ENCODE measurements at regions not wholly inside any gene's neighbourhood (a gene's known extent, or its start where the extent isn't known, plus 50 kb on each side); places are given as distances from the start of the nearest gene placed in this dataset.

DNA sequence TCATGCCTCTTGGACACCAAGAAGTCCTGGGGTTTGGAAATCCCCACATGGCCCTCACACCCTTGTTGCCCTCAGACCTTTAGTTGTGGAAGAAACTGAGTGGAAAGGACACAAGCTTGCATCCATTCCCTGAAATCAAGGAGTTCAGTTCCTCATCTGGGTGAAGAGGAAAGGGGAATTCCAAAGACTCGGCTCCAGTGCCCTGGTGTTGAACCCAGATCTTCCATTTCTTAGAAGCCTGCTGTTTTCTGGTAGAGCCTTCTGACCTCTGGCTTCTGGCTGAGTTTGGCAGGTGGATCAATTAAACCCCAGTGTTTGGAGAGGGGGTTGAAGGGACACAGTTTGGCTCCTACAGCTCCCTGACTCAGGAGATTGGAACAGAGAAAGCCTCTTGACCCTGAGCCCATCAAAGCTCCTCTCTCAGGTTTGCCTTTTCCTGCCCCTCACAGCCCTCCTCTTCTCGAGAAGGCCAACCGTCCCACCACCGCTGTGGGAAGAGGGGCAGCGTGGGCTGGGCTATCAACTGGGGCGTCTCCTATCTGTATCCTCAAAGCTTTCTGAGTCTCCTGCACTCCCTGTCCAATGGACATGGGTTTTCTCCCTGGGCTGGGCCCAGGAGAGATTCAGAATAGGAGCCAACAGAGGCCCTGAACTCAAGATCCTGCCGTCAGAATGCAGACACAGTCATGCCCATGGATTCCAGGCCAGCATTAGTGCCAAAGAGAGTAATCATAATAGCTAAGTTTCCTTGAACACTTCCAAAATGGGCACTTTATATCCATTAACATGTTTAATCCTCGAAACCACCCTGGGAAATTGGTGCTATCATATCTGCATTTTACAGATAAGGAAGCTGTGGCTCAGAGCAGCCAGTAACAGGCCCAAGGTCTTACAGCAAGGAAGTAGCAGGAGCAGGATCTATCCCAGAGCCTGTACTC is 146.2 kb downstream of the VEGFA start:
- Histone ChIP-seq H3K4me1 (ENCODE audit: control insufficient read depth in 2 of 2, insufficient read depth in 1 of 2, low read depth in 1 of 2, low read length in 2 of 2) (peaks cover 0 to 11% of the 10 kb centered on the region in 2 donors), H2BK5ac (ENCODE audit: low read length) (no peak overlapping the region), H4K91ac (ENCODE audit: low read depth, low read length, poor library complexity) (no peak overlapping the region), H3K36me3 (replicated peaks in 1 of 2; ENCODE audit: control insufficient read depth in 2 of 2, insufficient read depth in 2 of 2, low read length in 2 of 2) (no peaks in the 10 kb centered on the region), H2BK120ac (ENCODE audit: low read depth, low read length) (no peak overlapping the region), H3K4me3 (ENCODE audit: low read length in 2 of 2) (no peak overlapping the region), H3K9me3 (replicated peaks in 1 of 2; ENCODE audit: control insufficient read depth in 2 of 2, insufficient read depth in 1 of 2, low read depth in 1 of 2, low read length in 2 of 2) (no peaks in the 10 kb centered on the region), H3K23ac (ENCODE audit: low read depth, low read length, poor library complexity) (no peak overlapping the region), H3K27ac (replicated peaks; ENCODE audit: low read length) (no peak overlapping the region), H3K4me2 (ENCODE audit: insufficient read depth, low read length, poor library complexity, severe bottlenecking) (no peak overlapping the region), H4K8ac (ENCODE audit: low read depth, low read length) (no peak overlapping the region), H2AFZ (ENCODE audit: low read length) (no peak overlapping the region), H3K14ac (ENCODE audit: low read length) (no peak overlapping the region), H2AK5ac (ENCODE audit: low read depth, low read length) (no peak overlapping the region), H3K9ac (ENCODE audit: low read depth, low read length, poor library complexity) (no peak overlapping the region), H3K4ac (ENCODE audit: low read length) (no peak overlapping the region), H3K18ac (ENCODE audit: low read length) (peak overlapping the region; percentile 1), H3K27me3 (ENCODE audit: control insufficient read depth in 3 of 3, insufficient read depth in 3 of 3, low read depth in 1 of 3, low read length in 3 of 3) (peaks cover 0 to 17% (median 0%) of the 10 kb centered on the region in 3 experiments), H2BK15ac (ENCODE audit: low read length) (no peak overlapping the region), H2BK12ac (ENCODE audit: low read length) (no peak overlapping the region), H3K79me1 (ENCODE audit: low read depth, low read length) (no peaks in the 10 kb centered on the region)
- DNase-seq (ENCODE audit: low spot score) = no peak
- WGBS, 2 donors (ENCODE audit: extremely low coverage in 2 of 2, insufficient read length in 2 of 2, insufficient replicate concordance in 1 of 2) = no CpG with 5 or more reads among the region's 8 CpGs

DNA sequence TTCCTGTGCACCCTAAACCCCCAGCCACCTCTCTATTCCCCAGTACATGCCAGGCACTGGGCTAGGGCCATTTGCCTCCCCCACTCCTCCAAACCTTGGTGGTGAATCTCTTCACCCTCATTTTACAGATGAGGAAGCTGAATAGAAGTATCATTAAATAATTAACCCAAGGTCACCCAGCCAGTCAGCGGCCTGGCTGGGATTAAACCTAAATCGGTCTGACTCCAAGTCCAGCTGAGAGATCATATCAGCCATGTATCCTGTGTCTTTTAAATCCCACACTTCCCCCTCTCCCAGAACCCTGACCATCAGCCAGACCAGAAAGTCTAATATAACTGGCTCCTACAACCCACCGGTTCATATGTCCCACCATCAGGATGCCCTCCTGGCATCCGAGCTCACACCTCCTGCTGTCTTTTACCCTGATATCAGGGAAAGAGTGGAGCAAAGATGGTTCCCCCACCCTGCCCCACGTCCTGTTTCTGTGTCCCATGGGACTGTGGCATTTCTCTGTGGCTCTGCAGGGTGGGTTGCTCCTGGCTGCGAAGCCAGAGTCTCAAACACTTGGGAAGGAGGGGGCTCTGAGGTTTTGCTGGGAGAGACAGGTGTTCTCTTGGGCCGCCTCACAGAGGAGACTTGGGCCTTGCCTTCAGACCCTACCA is 145.3 kb downstream of the VEGFA start:
- H4K91ac ChIP-seq (ENCODE audit: low read depth, low read length, poor library complexity) = no peak overlapping the region
- WGBS, 2 donors (ENCODE audit: extremely low coverage in 2 of 2, insufficient read length in 2 of 2, insufficient replicate concordance in 1 of 2) = no CpG with 5 or more reads among the region's 7 CpGs
- no peak overlapping the region for H2AK5ac ChIP-seq (ENCODE audit: low read depth, low read length)
- H3K9me3 ChIP-seq (replicated peaks in 1 of 2; ENCODE audit: control insufficient read depth in 2 of 2, insufficient read depth in 1 of 2, low read depth in 1 of 2, low read length in 2 of 2) = no peaks in the 10 kb centered on the region
- no peak for DNase-seq (ENCODE audit: low spot score)
- H3K4me3 ChIP-seq (ENCODE audit: low read length in 2 of 2) = no peak overlapping the region
- H3K9ac ChIP-seq (ENCODE audit: low read depth, low read length, poor library complexity) = no peak overlapping the region
- H2BK12ac ChIP-seq (ENCODE audit: low read length) = no peak overlapping the region
- peaks cover 4 to 12% of the 10 kb centered on the region in 2 donors for H3K4me1 ChIP-seq (ENCODE audit: control insufficient read depth in 2 of 2, insufficient read depth in 1 of 2, low read depth in 1 of 2, low read length in 2 of 2)
- no peaks in the 10 kb centered on the region for H3K79me1 ChIP-seq (ENCODE audit: low read depth, low read length)
- H3K4me2 ChIP-seq (ENCODE audit: insufficient read depth, low read length, poor library complexity, severe bottlenecking) = no peak overlapping the region
- no peak overlapping the region for H2AFZ ChIP-seq (ENCODE audit: low read length)
- H3K23ac ChIP-seq (ENCODE audit: low read depth, low read length, poor library complexity) = no peak overlapping the region
- peak overlapping the region; percentile 55 for H3K18ac ChIP-seq (ENCODE audit: low read length)
- peak overlapping the region; percentile 23 for H2BK15ac ChIP-seq (ENCODE audit: low read length)
- no peaks in the 10 kb centered on the region for H3K36me3 ChIP-seq (replicated peaks in 1 of 2; ENCODE audit: control insufficient read depth in 2 of 2, insufficient read depth in 2 of 2, low read length in 2 of 2)
- no peak overlapping the region for H3K14ac ChIP-seq (ENCODE audit: low read length)
- H3K4ac ChIP-seq (ENCODE audit: low read length) = no peak overlapping the region
- peaks cover 0 to 20% (median 0%) of the 10 kb centered on the region in 3 experiments for H3K27me3 ChIP-seq (ENCODE audit: control insufficient read depth in 3 of 3, insufficient read depth in 3 of 3, low read depth in 1 of 3, low read length in 3 of 3)
- H2BK5ac ChIP-seq (ENCODE audit: low read length) = no peak overlapping the region
- no peak overlapping the region for H4K8ac ChIP-seq (ENCODE audit: low read depth, low read length)
- no peak overlapping the region for H3K27ac ChIP-seq (replicated peaks; ENCODE audit: low read length)
- H2BK120ac ChIP-seq (ENCODE audit: low read depth, low read length) = no peak overlapping the region

DNA sequence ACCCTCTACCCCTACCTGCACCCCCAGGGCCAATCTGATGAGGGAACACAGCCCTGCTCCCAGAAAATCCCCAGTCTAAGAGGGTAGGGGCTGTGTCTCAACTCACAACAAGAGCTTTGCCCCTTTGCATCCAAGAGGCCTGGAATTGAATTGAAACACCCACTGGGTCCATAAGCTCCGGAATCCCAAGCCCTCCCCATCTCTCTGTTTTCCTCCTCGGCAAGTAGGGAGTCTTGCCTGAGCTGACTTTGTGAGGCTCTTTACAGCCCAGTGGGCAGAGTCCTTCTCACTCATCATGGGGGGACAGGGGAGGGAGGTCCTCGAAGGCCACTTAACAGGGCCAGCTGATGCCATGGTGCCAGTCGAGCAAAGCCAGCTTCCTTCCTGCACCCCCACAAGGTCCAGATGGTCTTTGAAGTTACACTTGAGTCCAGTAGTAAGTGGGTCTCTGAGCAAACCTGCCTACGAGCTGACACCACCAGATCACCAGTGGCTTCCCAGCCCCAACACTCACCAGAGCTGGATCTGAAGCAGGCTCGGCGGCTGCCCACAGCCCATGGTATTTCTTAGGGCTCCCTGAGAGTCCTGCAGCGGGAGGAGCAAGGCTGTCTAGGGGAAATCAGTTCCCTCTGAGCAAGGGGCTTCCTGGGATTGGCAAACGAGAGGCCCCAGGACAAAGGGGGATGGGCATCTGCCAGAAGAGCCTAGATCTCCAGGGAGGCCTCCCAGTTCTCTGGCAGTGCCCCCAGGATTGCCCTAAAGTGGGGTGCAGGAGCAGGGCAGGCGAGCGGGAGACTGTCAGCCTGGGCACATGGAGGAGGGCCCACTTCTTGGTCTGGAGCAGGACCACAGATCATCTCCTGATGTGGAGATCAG is 144.5 kb downstream of the VEGFA start:
- Histone ChIP-seq H3K4me2 (ENCODE audit: insufficient read depth, low read length, poor library complexity, severe bottlenecking) (no peak overlapping the region), H2BK5ac (ENCODE audit: low read length) (no peak overlapping the region), H2BK15ac (ENCODE audit: low read length) (peak overlapping the region; percentile 23), H4K8ac (ENCODE audit: low read depth, low read length) (no peak overlapping the region), H2AK5ac (ENCODE audit: low read depth, low read length) (peak overlapping the region; percentile 14), H3K23ac (ENCODE audit: low read depth, low read length, poor library complexity) (no peak overlapping the region), H2AFZ (ENCODE audit: low read length) (no peak overlapping the region), H4K91ac (ENCODE audit: low read depth, low read length, poor library complexity) (no peak overlapping the region), H3K79me1 (ENCODE audit: low read depth, low read length) (no peaks in the 10 kb centered on the region), H2BK120ac (ENCODE audit: low read depth, low read length) (no peak overlapping the region), H3K27ac (replicated peaks; ENCODE audit: low read length) (no peak overlapping the region), H3K14ac (ENCODE audit: low read length) (no peak overlapping the region), H2BK12ac (ENCODE audit: low read length) (no peak overlapping the region), H3K4me3 (ENCODE audit: low read length in 2 of 2) (no peak overlapping the region), H3K36me3 (replicated peaks in 1 of 2; ENCODE audit: control insufficient read depth in 2 of 2, insufficient read depth in 2 of 2, low read length in 2 of 2) (no peaks in the 10 kb centered on the region), H3K9ac (ENCODE audit: low read depth, low read length, poor library complexity) (no peak overlapping the region), H3K9me3 (replicated peaks in 1 of 2; ENCODE audit: control insufficient read depth in 2 of 2, insufficient read depth in 1 of 2, low read depth in 1 of 2, low read length in 2 of 2) (no peaks in the 10 kb centered on the region), H3K27me3 (ENCODE audit: control insufficient read depth in 3 of 3, insufficient read depth in 3 of 3, low read depth in 1 of 3, low read length in 3 of 3) (peaks cover 0 to 20% (median 0%) of the 10 kb centered on the region in 3 experiments), H3K4ac (ENCODE audit: low read length) (no peak overlapping the region), H3K18ac (ENCODE audit: low read length) (peak overlapping the region; percentile 55), H3K4me1 (ENCODE audit: control insufficient read depth in 2 of 2, insufficient read depth in 1 of 2, low read depth in 1 of 2, low read length in 2 of 2) (peaks cover 4 to 12% of the 10 kb centered on the region in 2 donors)
- no peak for DNase-seq (ENCODE audit: low spot score)
- no CpG with 5 or more reads among the region's 11 CpGs for WGBS, 2 donors (ENCODE audit: extremely low coverage in 2 of 2, insufficient read length in 2 of 2, insufficient replicate concordance in 1 of 2)

All from neuronal stem cell (in vitro differentiated cells).